Thyroid gland (tissue), 4 donors: ENCODE measurements at regions not wholly inside any gene's neighbourhood (a gene's known extent, or its start where the extent isn't known, plus 50 kb on each side); places are given as distances from the start of the nearest gene placed in this dataset.

Source experiments
- POLR2A ChIP-seq, 2 donors: fragments of 450-650 bp; IDR thresholded peaks; one replicate each; pipeline ENCODE4 v1.6.1; 2017; ENCODE audit warnings: antibody characterized with exemption in 2 of 2, mild to moderate bottlenecking in 2 of 2, moderate library complexity in 1 of 2
- TF ChIP-seq, protein P1 (sequence below), 6 experiments: fragments of 200-600 bp in 3 of 6; fragments of 450-650 bp in 3 of 6; sonication (generic) in 3 of 6; IDR thresholded peaks; one replicate each; pipeline ENCODE4 v1.5.1; 2016 to 2019; ENCODE audit warnings: antibody characterized with exemption in 6 of 6, mild to moderate bottlenecking in 2 of 6, inconsistent platforms in 1 of 6, moderate library complexity in 1 of 6

DNA sequence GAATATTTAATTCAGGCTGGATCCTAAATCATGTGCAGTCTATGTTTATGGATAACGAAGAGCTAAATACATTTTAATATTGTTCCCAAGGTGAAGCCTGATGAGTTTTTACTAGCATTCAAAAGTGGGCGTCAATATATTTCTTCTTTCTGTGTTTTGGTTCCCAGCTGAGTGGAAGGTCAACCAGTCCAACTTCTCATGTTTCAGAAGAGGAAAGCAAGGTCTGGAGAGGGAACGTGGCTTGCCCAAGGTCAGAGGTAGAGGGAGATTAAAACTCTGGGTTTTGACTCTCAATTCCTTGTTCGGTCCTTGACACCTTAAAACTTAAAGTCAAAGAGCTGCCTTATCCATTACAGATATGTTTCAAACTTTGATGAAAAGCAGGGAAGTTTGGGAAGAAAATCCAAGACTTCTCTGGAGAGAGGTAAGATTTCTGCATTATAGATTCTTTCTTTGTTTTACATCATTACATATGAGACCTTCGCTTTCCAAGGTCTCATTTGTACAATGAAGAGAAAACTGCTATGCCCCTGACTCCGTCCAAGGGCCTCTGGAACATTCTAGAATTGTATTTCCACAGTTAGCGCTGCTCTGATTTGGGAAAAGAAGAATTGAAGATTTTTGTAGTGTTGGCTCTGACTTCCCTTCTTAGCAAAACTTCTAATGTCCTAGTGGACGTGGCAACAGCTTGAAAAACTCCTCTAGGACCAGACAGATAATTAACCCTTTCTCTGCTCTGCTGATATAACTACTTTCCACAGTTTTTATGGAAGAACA, 57.7 kb upstream of the HES1 start:
- TF ChIP-seq, protein P1, sequence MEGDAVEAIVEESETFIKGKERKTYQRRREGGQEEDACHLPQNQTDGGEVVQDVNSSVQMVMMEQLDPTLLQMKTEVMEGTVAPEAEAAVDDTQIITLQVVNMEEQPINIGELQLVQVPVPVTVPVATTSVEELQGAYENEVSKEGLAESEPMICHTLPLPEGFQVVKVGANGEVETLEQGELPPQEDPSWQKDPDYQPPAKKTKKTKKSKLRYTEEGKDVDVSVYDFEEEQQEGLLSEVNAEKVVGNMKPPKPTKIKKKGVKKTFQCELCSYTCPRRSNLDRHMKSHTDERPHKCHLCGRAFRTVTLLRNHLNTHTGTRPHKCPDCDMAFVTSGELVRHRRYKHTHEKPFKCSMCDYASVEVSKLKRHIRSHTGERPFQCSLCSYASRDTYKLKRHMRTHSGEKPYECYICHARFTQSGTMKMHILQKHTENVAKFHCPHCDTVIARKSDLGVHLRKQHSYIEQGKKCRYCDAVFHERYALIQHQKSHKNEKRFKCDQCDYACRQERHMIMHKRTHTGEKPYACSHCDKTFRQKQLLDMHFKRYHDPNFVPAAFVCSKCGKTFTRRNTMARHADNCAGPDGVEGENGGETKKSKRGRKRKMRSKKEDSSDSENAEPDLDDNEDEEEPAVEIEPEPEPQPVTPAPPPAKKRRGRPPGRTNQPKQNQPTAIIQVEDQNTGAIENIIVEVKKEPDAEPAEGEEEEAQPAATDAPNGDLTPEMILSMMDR (IDR thresholded peaks at IDR 0.05) = no peak
- TF ChIP-seq POLR2A (IDR thresholded peaks at IDR 0.05) = no peak
